HG02571 (cell line): ENCODE measurements at regions not wholly inside any gene's neighbourhood (a gene's known extent, or its start where the extent isn't known, plus 50 kb on each side); places are given as distances from the start of the nearest gene placed in this dataset.
"Not testable (repeated sequence)": the region's sequence is repeated elsewhere in the genome, so short reads cannot be mapped to it uniquely, and the experiment has no call there.

ENCODE experiments used
- ATAC-seq: cut with Tn5 transposase; IDR thresholded peaks from one replicate; pipeline ENCODE4 v1.9.1; 2021; ENCODE audit warnings: mild to moderate bottlenecking, moderate library complexity; ENCODE audit not compliant: unreplicated experiment

DNA sequence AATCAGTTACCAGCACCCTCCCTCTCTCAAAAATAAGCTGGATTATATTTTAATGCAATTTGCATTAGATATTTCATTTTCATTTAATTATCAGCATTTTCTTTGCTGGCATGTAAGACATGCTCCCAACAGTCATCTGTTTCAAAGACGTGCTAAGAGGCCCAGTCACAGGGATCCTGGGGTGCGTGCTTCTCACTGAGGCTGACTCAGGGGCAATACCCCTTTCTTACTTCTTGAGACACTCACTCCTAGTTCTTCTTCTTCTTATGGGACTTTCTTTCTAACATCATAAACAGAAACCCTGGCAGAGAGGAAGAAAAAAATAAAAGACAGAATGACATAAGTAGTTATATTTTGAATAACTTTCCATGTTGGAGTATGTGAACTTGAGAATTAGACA lies 372.1 kb upstream of the MEX3C start:
- ATAC-seq = no peak

DNA sequence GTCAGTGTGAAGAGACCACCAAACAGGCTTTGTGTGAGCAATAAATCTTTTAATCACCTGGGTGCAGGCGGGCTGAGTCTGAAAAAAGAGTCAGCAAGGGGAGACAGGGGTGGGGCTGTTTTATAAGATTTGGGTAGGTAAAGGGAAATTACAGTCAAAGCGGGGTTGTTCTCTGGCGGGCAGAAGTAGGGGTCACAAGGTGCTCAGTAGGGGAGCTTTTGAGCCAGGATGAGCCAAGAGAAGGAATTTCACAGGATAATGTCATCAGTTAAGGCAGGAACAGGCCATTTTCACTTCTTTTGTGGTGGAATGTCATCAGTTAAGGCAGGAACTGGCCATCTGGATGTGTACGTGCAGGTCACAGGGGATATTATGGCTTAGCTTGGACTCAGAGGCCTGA lies 372.6 kb upstream of the MEX3C start:
- not testable (repeated sequence) for ATAC-seq

DNA sequence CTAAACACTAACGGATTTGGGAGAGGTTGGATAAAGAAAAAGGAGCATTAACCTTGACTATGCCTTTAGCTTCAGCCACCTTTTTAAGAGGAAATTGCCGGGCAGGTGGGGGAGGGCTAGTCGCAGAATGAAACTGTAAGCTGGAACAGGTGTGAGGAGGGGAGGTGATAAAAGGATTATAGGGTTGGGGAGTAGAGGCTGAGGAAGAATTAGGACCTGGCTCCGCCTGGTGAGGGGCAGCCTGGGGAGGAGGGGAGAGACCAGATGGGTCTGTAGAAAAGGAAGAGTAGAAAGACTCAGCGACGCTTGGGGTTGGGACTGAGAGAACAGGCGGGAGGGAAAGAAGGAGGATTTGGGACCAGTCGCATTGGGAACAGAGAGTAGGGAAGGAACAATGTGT lies 376.4 kb upstream of the MEX3C start:
- ATAC-seq = not testable (repeated sequence)

DNA sequence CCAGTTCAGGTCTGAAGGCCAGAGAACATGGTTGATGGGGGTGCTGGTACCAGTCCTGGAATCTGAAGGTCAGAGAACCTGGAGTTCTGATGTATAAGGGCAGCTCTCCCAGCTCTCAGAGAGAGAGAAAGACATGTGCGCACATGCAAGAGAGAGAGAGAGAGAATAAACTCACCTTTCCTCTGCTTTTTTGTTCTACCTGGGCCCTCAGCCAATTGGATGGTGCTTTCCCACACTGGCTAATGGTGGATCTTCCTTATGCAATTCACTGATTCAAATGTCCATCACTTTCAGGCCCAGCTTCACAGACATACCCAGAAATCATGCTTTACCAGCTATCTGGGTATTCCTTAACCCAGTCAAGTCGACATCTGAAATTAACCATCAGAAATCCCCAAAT lies 377.7 kb upstream of the MEX3C start:
- ATAC-seq = no peak

DNA sequence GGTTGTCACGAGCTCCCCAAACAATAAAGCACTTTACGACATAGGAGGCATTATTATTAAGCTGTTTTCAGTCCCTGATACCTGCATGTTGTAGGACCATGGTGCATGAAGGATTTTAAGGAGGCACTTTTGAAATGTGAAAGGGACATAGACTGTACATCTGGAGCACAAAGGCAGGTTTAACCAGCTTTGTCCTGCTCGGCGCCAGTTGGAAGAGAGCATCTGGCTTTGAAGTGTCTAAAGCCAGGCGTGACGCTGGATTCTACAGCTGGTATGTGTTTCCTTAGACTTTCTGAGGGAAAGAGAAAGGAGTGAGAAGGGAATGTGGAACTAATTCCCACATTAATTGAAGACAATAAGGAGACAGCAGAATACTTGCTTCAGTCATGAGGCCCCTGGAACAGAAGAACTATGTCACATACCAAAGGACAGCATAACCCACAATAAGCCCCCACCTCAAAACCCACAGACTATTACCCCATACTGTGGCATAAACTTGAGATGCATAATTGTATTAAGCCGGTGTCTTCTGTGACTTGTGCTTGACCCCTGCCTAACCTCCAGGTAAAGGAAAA lies 381.0 kb upstream of the MEX3C start:
- ATAC-seq = no peak

DNA sequence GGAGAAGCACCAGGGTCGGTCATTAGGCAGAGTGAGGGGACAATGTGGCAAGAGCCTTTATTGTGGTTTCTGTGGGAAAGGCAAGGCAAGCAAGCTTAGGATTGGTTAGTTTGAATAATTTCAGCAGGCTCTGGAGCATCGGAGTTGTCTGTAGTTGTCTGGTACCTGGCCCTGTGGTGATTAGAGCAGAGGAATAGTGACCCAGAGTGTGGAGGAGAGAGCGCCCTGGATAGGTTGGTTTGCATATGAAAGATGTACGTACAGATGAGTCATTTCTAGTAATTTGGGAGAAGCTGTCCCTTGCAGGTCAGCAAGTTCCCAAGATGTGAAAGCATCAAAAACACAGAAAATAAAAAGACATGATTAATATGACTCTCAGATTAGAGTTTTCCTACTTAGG lies 383.1 kb upstream of the MEX3C start:
- ATAC-seq = no peak

DNA sequence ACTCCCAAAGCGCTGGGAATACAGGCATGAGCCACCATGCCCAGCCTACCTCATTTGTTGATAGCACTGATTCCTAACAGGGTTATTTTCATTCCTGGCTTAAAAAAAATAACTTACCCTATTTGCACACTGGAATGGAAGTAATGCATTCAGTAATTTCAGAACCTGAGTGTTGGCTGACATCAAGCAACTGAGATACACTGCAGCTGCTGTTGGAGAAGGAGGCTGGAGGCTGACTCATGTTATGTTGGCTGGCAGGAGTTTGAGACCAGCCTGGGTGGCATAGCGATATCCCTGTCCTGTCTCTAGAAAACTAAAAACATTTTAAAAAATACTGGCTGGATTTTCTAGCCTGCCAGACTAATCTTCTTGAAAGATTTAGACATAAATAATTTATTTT lies 385.1 kb upstream of the MEX3C start:
- ATAC-seq = no peak

DNA sequence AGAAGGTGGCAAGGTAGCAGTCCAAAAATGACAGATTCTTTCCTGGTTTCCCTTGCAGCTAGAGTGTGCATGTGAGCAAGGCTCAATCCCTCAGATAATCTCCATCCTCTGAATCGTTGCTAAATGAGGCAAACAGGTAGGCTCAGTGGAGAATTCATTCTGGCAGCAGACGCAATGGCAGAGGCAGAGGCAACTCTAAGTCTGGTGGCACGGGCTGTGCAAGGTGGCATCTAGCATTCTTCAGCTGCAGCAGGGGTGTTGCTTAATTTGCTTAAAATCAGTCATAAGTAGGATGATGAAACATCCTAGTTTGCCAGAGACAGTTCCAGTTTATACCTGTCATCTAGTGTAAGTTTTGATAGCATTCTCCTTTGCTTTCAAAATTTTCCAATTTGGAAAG lies 391.1 kb upstream of the MEX3C start:
- ATAC-seq = no peak

DNA sequence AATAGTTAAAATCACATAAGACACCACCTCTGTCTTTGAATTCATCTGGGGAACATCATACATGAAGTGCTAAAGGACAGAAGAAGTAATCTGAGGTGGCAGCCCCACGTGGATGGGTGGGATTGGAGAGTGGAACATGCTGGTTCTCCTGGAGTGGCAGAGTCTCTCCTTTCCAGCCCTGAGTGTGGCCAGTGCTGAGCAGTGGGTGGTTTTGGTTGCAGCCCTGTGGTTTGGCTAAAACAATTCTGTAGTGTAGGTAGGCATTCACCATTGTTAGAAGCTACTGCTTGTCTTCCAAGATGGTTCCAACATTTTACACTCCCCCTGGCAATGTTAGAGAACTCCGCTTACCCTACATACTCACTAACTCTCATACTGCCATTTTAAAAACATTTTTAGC lies 396.4 kb upstream of the MEX3C start:
- ATAC-seq = no peak

DNA sequence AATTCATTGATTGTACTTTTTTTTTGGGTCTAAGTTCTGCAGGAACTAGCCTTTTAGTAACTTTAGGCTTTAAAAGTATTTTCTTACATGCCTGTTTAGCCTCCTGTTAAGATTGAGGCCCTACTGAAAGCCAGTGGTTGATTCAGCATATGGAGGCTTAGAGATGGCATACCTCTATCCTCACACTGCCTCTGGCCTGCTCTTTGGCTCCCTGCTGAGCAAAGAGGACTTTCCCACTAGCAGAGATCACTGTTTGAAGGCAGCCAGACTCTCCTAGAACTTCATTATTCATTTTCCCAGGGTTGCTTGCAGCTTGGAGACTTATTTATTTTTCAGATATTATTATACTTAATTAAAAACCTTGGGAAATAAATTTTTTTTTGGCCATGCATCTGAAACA lies 405.6 kb upstream of the MEX3C start:
- no peak for ATAC-seq

DNA sequence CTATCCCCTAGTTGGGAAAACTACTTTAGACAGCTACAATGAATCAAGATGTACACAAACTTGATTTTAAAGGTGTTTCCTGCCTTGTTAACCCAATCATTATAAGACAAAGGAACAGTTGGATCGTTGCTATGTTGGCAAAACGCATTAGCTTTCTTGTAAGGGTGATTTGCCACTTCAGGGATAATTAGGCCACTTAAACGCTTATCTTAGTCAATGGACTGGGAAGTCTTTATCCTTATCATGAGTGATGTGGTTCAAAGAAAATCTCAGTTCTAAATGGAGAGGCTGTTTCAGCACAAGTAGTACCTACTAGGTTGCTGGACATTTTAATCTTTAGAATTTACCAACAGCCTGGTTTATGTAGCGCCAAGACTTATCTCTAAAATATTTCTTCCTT lies 406.1 kb upstream of the MEX3C start:
- ATAC-seq = no peak

DNA sequence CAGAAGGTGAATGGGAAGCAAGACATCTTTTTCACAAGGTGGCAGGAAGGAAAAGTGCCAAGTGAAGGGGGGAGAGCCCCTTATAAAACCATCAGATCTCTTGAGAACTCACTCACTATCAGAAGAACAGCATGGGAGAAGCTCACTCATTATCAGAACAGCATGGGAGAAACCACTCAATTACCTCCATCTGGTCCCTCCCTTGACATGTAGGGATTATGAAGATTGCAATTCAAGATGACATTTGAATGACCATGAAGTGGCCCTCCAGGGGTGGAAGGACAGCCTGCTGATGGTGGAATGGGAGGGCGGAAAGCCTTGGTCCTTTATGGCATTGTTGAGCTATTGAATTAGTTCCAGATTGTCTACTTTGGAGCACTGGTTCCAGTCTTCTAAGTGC lies 413.0 kb upstream of the MEX3C start:
- ATAC-seq = no peak

DNA sequence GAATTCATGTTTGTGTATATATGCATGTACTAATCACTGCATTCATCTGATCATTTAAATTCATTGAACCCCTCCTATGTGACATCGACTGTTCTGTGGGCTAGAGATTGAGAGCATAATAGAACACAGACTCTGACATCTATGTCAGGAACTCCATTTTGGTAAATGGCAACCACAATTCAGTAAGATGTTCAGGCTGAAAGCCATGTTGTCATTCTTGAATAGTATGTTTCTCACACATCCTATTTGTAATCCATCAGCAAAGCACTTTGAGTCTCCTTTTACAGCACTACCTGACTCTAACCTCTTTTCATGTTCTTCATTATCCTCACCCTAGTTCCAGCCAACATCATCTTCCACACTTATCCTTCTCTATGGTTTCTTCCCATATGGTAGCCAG lies 413.8 kb upstream of the MEX3C start:
- ATAC-seq = no peak

DNA sequence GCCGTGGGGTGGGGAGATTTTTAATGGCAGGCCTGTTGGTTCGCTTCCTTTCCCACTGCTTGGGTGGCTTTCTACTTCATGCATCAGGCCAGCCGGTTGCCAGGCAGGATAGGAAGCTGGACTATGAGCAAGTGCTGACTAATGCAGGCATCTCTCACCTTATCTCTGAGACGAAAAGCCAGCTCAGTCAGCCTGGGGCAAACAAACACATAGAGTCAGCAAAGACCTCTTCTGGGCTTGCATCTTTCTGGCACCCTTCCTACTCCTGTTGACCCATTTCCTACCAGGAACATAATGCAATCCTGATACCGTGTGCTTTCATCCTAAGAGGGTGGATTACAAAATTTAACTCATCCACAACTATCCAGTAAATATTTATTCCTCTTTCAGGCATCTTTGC lies 416.6 kb upstream of the MEX3C start:
- ATAC-seq = no peak

DNA sequence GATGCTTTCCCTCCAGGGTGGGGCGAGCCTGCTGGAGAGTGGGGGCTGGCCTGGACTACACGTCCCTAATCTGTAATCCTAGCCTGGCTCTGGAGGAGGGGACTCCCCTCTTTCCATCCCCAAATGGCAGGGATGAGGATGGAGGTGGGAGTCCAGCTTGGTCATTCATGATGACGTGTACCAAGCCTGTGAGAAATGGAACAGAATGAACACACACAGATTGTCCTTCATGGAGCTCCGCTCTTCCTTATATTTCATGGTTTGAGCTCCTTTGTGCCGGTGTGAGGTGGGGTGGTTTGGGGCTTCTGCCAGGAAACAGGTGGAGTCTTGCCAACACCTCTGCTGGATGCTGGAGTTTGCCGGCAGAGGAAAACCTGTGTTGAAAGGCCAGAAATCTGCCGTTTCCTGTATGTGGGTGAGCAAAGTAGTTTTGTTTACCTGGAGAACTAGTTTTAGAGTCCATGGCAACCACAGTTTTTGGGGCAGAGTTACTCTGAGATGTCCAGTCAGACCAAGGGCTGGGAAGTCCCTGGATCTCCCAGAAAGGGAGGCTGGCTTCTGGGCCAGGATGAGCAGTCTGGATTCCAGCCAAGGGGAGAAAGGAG lies 417.6 kb upstream of the MEX3C start:
- no peak for ATAC-seq

DNA sequence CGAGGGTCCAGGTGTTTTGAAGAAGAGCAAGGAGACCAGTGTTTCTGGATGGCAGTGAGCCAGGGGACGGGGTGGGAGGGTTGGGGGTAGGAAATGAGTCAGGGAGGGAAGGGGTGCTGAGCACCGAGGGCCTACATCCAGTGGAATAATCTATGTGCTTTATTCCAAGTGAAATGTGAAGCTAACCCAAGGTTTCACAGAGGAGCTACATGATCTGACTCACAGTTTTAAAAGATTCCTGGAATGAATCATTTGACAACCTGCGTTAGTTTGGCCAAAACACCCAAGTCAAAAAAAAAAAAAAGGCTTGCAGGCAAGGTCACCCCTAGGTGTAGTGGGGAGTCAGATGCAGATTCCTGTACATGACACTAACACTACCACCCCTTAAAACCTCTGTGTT lies 419.7 kb upstream of the MEX3C start:
- ATAC-seq = no peak

DNA sequence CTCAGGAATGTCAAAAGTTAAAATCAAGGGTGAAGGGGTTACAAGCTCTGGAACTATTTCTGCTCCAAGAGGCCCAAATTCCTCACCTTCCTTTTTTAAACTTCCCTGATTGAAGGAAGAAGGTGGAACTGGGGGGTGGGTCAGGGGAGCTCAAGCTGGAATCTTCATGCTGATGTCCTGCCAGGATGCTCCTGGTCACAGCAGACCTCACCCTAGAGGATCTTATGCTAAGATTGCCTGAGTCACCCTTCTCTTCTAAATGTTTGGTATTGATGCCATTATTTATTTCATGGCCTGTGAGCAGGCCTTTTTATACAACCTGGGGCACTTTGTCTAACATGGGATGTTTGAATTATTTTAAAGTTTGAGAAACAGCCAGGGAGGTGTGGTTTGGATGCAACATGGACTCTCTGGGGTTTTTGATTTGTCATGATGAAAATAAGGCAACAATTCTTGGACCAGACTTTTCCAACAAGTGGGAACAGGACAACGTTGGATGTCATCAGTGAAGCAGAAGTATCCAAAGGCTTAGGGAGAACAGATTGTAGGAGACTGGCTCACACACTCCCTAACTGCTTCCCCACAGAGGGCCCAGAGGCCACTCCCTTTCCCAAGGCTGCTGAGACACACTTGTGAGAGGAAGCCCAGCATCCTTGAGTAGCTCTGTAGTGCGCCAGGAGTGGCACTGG lies 420.2 kb upstream of the MEX3C start:
- ATAC-seq = no peak

DNA sequence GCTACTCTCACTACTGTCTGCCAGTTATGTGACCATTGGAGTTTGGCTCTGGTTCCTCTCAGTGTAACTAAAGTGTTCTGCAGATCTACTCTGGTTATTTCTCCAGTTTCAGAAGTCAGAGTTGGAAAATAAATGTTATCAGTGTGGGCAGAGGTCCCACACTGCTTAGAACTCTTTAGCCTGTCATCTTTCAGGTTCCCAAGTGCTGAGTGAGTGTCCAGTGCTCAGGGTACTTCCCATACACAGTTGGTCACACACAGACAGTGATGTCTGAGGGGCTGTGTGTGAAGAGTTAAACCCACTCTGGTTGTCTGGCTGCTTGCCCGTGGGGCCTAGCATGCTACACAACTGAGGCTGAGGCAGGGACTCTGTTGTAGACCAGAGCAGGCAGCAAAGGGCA lies 421.8 kb upstream of the MEX3C start:
- no peak for ATAC-seq

DNA sequence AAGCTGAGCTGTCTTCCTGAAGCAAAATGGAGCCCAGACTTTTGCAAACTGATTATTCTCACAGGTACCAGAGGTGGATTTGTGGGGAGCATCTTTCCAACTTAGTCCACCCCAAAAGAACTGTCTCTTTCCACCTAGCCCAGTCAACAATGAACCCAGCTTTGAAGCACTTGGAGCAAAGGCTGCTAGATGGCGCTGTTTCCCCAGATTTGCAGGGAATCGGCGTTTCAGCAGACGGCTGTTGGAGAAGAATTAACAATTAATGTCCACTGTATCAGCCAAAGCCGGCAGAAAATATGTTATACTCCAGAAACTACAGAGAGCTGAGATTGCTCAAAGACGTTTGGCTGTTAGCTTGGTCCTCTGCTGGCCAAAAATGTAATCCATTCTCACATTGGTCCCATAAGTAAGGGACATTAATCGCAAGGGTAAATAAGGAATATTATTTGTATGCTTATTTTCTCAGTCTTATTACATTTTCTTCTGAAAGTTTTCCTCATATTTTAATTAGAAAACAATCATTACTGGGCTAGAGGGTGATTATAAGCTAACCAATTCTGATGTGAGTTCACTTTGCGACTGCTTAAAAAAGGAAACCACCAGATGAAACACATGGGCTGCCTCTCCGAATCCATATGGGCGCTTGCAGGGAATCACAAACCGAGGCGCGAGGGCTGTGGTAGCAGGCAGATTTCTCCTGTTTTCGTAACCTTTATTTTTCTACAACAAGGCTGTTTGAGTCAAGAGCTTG lies 423.8 kb upstream of the MEX3C start:
- no peak for ATAC-seq

DNA sequence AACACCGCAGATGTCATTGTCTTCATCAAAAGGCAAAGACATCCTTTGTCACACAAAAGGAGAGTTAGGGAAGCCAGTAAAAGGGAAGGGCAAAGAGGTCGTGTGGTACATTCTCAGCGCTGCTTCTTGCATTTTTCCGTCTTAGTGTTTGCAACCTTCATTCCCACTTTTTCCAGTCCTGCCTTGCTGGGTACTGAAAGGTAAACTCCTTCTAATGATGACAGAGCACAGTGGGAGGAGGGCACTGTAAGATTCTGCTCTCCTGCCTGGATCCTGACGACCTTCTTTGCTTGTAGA lies 424.3 kb upstream of the MEX3C start:
- no peak for ATAC-seq

DNA sequence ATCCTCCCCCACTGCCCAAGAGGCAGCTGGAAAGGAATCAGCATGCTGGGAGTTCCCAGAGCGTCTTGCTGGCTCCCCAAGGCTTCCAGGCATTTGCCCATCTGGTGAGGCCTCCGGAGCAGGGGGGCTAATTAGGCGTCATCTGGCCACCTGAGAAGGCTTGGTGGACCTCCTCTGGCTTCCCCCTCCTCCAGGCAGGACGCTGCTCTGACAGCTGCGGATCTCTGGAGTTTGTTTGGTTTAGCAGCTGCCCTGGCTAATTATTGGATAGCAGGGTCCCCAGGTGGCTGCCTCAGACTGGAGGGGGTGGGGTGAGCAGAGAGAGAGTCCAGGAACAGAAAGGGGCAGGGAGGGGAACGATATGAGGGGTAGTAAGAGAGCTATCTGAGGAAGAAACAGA lies 425.2 kb upstream of the MEX3C start:
- ATAC-seq = no peak

DNA sequence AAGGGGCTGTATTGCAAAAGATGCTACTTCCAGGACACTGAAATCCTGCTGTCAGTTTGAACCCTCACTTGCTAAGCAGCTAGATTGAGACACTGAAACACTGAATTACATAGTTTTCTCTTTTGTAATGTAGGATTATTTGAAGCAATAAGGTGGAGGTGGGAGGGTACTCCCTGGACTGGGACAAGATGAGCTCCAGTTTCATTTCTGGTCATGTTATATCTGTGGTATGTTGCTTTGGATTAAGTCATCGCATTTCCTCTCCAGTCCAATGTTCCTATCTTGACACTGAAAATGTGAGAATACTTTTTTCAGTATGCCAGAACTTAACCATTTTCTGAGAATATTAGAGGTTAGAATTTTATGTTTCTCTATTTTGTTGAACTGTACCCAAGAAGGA lies 426.2 kb upstream of the MEX3C start:
- ATAC-seq = no peak
